ENCODE measurements at regions not wholly inside any gene's neighbourhood (a gene's known extent, or its start where the extent isn't known, plus 50 kb on each side); places are given as distances from the start of the nearest gene placed in this dataset.

- H3K4me3 ChIP-seq (ENCODE audit: low read length), result no peak overlapping the region; the same call in 1 of the 2 replicates
- TF ChIP-seq CTCF (conservative IDR thresholded peaks at IDR 0.05; ENCODE audit: low read length), result no peak
- DNase-seq (ENCODE audit: low read depth), result peak; percentile 89
These were observed 90.0 kb upstream of the HS6ST1 start for GRCh38 chr2:128408349-128409305.

GRCh38 chr2:128409326-128410034 lies 90.8 kb upstream of the HS6ST1 start:
- no peak overlapping the region for H3K4me3 ChIP-seq (ENCODE audit: low read length)
- TF ChIP-seq CTCF (conservative IDR thresholded peaks at IDR 0.05; ENCODE audit: low read length), result no peak
- no peak for DNase-seq (ENCODE audit: low read depth)

GRCh38 chr2:128410035-128410757 lies 91.5 kb upstream of the HS6ST1 start:
- H3K4me3 ChIP-seq (ENCODE audit: low read length), result no peak overlapping the region

GRCh38 chr2:128410758-128411215 lies 92.1 kb upstream of the HS6ST1 start:
- no peak for DNase-seq (ENCODE audit: low read depth)
- no peak overlapping the region for H3K4me3 ChIP-seq (ENCODE audit: low read length)
- no peak for TF ChIP-seq CTCF (conservative IDR thresholded peaks at IDR 0.05; ENCODE audit: low read length)

More at GRCh38 chr2:128410035-128410757, 91.5 kb upstream of the HS6ST1 start:
- DNase-seq (ENCODE audit: low read depth), result no peak
- no peak for TF ChIP-seq CTCF (conservative IDR thresholded peaks at IDR 0.05; ENCODE audit: low read length)

GRCh38 chr2:128411431-128411830 lies 92.8 kb upstream of the HS6ST1 start:
- TF ChIP-seq CTCF (conservative IDR thresholded peaks at IDR 0.05; ENCODE audit: low read length), result no peak
- DNase-seq (ENCODE audit: low read depth), result no peak
- H3K4me3 ChIP-seq (ENCODE audit: low read length), result no peak overlapping the region

GRCh38 chr2:128412181-128412871 lies 93.7 kb upstream of the HS6ST1 start:
- peak; percentile 37 for DNase-seq (ENCODE audit: low read depth)
- no peak overlapping the region for H3K4me3 ChIP-seq (ENCODE audit: low read length)
- TF ChIP-seq CTCF (conservative IDR thresholded peaks at IDR 0.05; ENCODE audit: low read length), result no peak

Measured in AG10803 (cell line).